Activated T-cell treated with anti-CD3 and anti-CD28 coated beads for 4 hours (primary cell): ENCODE measurements at regions not wholly inside any gene's neighbourhood (a gene's known extent, or its start where the extent isn't known, plus 50 kb on each side); places are given as distances from the start of the nearest gene placed in this dataset.
"Not testable (repeated sequence)": the region's sequence is repeated elsewhere in the genome, so short reads cannot be mapped to it uniquely, and the experiment has no call there.

Source experiments
- DNase-seq: peaks from one replicate; pipeline ENCODE4 v3.0.0-alpha.2; 2020

GRCh38 chr14:101294136-101294535, 267.2 kb upstream of the DIO3 start:
- no peak for DNase-seq

DNA sequence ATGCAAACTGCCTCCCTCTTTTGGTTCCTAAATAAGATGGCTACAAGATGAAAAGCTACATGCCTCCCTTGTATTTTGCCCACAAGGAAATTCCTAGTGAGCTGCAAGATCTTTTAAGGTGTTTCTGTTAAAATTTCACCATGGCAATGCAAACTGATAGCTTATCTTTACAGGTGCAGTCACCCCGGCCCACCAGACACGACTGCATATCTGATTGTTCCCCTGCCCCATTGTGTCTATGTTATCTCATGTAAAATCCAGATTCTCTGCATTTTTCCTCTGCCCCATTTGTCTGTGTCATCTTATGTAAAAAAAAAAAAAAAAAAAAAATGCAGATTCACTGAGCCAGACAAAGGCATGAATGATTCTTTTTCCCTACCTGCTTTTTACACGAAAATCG, 261.5 kb upstream of the DIO3 start:
- not testable (repeated sequence) for DNase-seq

- no peak for DNase-seq
Observed at GRCh38 chr14:101301011-101301410, 260.3 kb upstream of the DIO3 start.

DNA sequence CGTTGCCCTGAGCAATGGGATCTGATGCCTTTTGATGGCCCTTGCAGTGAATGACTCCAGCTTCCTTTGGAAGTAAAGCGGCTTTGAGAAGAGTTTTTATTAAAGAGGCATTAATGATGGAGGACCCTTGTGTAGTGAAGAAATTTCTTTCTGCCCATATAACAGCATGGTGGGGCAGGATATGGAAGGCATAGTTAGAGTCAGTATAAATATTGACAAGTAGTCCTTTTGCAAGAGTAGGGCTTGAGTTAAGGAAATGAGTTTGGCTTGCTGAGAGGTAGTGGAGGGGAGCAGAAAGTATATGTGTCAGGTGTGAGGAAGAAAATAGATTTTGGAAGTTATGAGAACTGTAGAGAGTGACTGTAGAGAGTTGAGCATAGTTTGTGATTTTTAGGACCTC, 254.1 kb upstream of the DIO3 start:
- DNase-seq, result not testable (repeated sequence)

- DNase-seq, result not testable (repeated sequence)
Observed at GRCh38 chr14:101311186-101311585, 250.1 kb upstream of the DIO3 start.

DNA sequence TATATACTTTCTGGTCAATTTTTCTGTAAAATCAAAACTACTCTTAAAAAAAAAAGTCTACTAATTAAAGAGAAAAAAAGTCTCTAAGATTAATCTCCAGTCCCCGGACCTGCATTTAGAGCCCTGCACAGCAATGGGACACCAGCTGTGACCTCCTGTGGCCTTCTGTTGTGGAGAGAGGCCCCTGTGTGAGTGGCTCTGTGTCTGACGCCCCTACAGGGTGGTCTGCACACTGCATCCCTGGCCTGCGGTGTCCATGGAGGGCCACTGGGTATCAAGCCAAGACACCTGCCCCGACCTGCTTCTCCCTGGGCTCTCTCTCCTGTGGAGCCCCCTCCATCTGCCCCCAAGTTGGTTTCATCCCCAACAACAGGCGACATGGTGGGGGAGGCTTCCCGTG, 248.0 kb upstream of the DIO3 start:
- no peak for DNase-seq

- DNase-seq, result no peak
Observed at GRCh38 chr14:101315802-101316296, 245.4 kb upstream of the DIO3 start.

DNA sequence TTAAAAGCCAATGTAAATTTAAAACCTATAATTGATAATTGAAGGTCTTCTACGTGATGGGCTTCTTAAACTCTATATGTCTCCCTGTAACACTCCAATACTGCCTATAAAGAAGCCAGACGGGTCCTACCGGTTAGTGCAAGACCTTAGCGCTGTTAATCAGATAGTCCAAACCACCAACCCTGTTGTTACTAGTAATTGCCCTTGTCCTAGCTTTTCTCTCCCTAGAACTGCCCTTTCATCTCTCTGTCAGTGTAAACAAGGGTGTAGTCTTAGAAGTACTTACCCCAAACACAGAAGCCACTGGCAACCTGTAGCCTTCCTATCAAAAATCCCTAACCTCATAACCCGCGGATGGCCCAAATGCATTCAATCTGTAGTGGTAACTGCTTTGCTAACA, 243.0 kb upstream of the DIO3 start:
- no peak for DNase-seq

DNA sequence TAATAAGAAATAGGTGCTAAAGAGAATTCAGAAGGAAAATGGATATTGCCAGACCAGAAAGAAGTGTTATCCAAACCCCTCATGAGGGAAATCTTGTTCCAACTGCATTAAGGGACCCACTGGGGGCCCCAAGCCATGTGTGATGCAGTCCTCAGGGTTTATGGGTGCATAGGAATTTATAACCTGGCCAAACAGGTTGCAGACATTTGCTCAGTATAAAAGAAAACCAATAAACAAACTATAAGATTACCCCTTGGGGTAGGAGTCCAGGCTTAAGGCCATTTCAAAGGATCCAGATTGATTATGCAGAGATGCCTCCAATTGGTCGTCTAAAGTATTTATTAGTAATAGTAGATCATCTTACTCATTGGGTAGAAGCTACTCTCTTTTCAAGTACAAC, 240.9 kb upstream of the DIO3 start:
- no peak for DNase-seq

GRCh38 chr14:101322223-101322622, 239.1 kb upstream of the DIO3 start:
- DNase-seq, result no peak

- DNase-seq, result no peak
Observed at GRCh38 chr14:101323111-101323510, 238.2 kb upstream of the DIO3 start.

GRCh38 chr14:101323614-101324235, 237.6 kb upstream of the DIO3 start:
- DNase-seq, result not testable (repeated sequence)

DNA sequence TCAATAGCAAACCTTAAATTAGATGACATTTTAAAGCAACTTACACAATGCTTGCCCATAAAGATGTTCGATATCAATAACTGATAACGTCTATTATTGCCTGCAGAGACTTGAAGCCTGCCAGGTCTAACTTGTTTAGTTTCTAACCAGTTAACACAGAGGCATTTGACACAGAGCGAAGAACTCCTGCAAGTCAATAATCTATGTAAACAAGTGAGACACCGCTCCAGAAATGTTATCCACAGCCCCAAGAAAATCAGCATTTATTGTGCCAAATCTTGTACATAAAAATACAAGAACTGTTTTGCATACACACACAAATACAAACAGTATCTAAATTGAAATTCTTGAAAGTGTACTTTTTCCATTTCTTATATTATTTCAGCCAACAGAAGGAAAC, 236.0 kb upstream of the DIO3 start:
- DNase-seq, result no peak

DNA sequence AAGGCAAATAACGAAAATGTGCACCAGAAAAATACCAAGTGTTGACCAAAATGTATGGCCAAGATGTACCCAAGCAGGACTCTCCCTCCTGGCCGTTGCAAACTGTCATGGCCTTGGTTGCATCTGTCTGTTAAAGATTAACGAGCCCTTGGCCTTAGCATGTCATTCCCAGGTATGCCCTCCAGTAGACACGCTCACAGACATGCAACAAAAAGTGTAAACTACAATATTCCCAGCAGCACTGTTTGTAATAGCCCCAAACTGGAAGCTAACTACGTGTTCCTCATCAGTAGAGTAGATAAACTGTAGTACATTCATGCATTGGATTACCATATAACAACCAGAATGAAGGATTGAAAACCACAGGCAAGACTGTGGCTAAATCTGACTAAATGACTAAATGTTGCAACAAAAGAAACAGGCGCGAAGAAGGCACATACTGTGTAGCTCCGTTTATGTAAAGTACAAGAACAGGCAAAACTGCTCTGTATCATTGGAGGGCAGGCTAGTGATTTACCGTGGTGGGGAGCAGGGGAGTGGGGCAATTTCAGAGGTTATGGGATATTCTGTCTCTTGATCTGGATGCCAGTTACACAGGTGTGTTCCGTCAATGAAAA, 232.8 kb upstream of the DIO3 start:
- no peak for DNase-seq

GRCh38 chr14:101330416-101331140, 230.7 kb upstream of the DIO3 start:
- no peak for DNase-seq

DNA sequence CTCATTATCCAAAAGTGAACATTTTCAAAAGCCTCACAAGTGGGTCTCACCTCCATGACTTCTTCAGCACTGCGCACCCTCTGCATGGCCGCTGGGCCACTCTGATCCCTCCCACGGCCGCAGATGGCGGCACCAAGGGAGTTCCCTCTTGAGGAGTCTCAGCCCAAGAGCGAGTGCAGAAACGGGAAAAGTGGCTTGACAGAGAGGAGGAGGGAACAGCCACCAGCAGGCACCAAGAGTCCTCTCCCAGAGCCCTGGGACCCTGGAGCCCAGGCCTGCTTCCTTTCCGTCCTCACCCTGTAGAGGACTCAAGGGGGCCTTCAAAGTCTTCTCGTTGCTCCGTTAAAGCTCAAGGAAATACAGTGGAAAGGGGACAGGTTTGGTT, 230.2 kb upstream of the DIO3 start:
- DNase-seq, result no peak

DNA sequence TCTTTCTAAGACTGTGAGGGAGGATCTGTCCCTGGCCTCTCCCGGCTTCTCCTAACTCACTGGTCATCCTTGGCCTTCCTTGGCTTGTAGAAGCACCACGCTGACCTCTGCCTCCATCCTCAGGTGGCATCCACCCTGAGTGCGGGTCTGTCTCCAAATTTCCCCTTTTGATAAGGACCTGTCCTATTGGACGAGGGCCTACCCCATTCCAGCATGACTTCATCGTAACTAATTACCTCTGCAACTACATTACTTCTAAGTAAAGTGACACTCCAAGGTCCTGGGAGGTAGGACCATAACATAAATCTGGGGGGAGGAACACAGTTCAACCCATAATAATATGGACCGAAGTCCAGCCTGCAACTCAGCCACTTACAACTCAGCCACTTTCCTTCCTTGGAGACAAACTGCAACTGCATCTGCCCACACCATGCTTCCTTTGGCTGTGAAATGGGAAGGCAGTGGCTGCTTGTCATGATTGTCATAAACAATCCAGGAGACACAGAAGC, 229.6 kb upstream of the DIO3 start:
- DNase-seq, result no peak

DNA sequence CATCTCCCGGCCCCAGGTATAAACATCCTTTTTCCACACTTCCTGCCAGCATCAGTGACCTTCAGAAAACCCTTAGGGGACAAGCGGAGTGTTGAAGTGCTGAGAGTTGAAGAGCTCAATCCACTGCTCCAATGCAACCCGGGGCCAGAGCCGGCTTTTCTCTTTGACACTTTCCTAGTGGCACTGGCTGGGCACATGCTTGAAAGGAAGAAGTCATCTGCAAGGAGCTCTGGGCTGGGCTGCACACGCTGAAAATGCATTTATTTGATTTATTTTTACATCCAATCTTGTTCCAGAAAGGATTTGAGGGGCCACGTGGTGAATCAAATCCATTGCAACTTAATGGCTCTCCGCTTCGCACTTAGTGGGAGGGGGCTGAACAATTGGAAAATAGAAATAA, 229.0 kb upstream of the DIO3 start:
- no peak for DNase-seq

- DNase-seq, result no peak
Observed at GRCh38 chr14:101333335-101334280, 227.7 kb upstream of the DIO3 start.

DNA sequence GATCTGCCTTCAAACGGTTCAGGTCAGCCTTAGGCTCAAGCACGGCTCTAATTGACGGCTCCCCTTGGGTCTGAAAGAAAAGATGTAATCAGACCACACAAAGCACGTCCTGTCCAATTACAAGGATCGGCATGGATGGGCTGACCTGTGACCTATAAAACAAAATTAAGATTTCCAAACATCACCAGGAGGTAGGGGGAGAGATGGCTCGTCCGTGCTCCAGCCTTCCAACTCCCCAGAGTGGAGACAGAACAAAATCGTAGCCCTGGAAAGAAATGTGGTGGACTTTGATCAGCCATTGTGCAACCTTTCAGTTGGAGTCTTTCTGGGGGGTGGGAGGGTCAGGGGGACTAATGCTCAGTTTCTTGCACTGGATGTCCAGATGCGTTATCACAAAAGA, 226.6 kb upstream of the DIO3 start:
- no peak for DNase-seq

DNA sequence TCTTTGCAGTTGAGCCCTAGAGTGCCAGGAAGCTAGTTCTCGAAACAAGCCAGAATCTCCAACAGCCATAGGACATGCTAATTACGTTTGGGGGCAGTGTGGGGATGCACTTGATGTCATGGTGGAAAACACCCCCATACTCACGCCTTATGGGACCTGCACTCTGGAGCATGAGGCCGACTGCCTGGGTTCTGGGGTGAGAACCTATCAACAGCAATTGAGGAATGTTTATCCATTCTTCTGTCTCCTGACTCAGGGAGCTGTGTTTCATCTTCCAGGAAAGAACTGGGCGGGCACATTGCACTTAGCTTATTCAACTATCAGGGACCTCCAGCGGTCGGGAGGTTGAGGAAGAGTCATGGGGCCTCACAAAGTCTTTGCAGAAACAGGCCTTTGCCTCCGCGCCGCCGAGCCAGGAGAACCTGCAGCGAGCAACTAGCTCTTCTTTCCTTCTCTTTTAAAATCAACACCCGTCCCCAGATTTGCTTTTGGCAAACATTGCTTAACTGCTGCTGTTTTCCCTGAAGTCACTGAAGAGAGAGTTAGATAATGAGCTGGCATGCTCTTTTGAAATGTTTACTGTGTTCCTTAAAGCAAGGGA, 226.1 kb upstream of the DIO3 start:
- no peak for DNase-seq

DNA sequence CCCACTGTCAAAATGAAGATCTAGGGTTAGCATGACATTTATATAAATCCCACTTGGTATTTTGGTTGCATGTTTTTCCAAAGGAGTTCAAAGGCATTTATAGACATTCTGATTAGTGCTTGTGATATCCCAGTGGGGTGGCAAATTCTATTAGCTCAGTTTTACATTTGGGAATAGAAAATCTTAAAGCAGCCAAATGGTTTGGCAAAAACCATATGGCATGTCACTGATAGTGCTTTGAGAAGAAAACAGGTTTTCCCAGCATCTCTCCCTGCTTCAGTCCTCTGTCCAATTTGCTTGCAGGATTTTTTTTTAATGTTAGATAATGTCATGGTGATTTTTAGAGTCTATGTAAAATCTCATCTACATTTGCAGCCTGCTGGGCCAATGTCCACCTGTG, 225.1 kb upstream of the DIO3 start:
- DNase-seq, result no peak

GRCh38 chr14:101337053-101337452, 224.2 kb upstream of the DIO3 start:
- no peak for DNase-seq
